Trophoblast cell (in vitro differentiated cells and primary cell): ENCODE measurements at regions not wholly inside any gene's neighbourhood (a gene's known extent, or its start where the extent isn't known, plus 50 kb on each side); places are given as distances from the start of the nearest gene placed in this dataset.
"Not testable (repeated sequence)": the region's sequence is repeated elsewhere in the genome, so short reads cannot be mapped to it uniquely, and the experiment has no call there.

Source experiments
- DNase-seq, 2 donors: peaks; one replicate each; pipeline ENCODE4 v3.0.0-alpha.2; 2016
- H2AFZ ChIP-seq: 2 replicates; pipeline ENCODE4 v1.6.1; 2013; ENCODE audit warnings: low read length, moderate library complexity, mild to moderate bottlenecking; ENCODE audit not compliant: insufficient read depth, poor library complexity
- H2AK5ac ChIP-seq: 2 replicates; pipeline ENCODE4 v1.6.1; 2013; ENCODE audit warnings: mild to moderate bottlenecking, low read length
- H2BK120ac ChIP-seq: 2 replicates; pipeline ENCODE4 v1.6.1; 2013; ENCODE audit warnings: low read length, mild to moderate bottlenecking, moderate library complexity; ENCODE audit not compliant: insufficient read depth, poor library complexity
- H2BK12ac ChIP-seq: 2 replicates; pipeline ENCODE4 v1.6.1; 2013; ENCODE audit warnings: mild to moderate bottlenecking, low read length, moderate library complexity
- H2BK5ac ChIP-seq: 2 replicates; pipeline ENCODE4 v1.6.1; 2013; ENCODE audit warnings: low read length, low read depth, moderate library complexity, mild to moderate bottlenecking; ENCODE audit not compliant: poor library complexity
- H3K14ac ChIP-seq: 2 replicates; pipeline ENCODE4 v1.6.1; 2013; ENCODE audit warnings: mild to moderate bottlenecking, low read length
- H3K18ac ChIP-seq: 2 replicates; pipeline ENCODE4 v1.6.1; 2013; ENCODE audit warnings: mild to moderate bottlenecking, low read length
- H3K23ac ChIP-seq: 2 replicates; pipeline ENCODE4 v1.6.1; 2013; ENCODE audit warnings: low read length
- H3K27ac ChIP-seq: 2 replicates; pipeline ENCODE4 v1.5.1; 2013; ENCODE audit warnings: low read depth, mild to moderate bottlenecking, inconsistent platforms, low read length, moderate library complexity
- H3K27me3 ChIP-seq: 2 replicates; pipeline ENCODE4 v1.6.1; 2013; ENCODE audit warnings: inconsistent platforms, mild to moderate bottlenecking, low read length, moderate library complexity; ENCODE audit not compliant: insufficient read depth
- H3K36me3 ChIP-seq, 2 experiments: 1 replicate in 1 of 2; 2 replicates in 1 of 2; pipeline ENCODE4 v1.6.1; 2013; ENCODE audit warnings: low read length in 2 of 2, mild to moderate bottlenecking in 2 of 2, moderate library complexity in 1 of 2; ENCODE audit not compliant: insufficient read depth in 2 of 2, control insufficient read depth in 1 of 2
- H3K4ac ChIP-seq: 2 replicates; pipeline ENCODE4 v1.6.1; 2013; ENCODE audit warnings: low read depth, mild to moderate bottlenecking, low read length, moderate library complexity
- H3K4me1 ChIP-seq, 2 experiments: 1 replicate in 1 of 2; 2 replicates in 1 of 2; pipeline ENCODE4 v1.6.1; 2013; ENCODE audit warnings: low read length in 2 of 2, mild to moderate bottlenecking in 2 of 2, moderate library complexity in 1 of 2; ENCODE audit not compliant: insufficient read depth in 2 of 2, control insufficient read depth in 1 of 2
- H3K4me2 ChIP-seq: 2 replicates; pipeline ENCODE4 v1.6.1; 2013; ENCODE audit warnings: inconsistent platforms, mild to moderate bottlenecking, low read length, moderate library complexity
- H3K4me3 ChIP-seq: 2 replicates; pipeline ENCODE4 v1.5.1; 2013; ENCODE audit warnings: mild to moderate bottlenecking, low read depth, low read length, inconsistent platforms
- H3K79me1 ChIP-seq: one replicate; pipeline ENCODE4 v1.6.1; 2013; ENCODE audit warnings: low read length
- H3K79me2 ChIP-seq: 2 replicates; pipeline ENCODE4 v1.6.1; 2013; ENCODE audit warnings: low read length, mild to moderate bottlenecking; ENCODE audit not compliant: control insufficient read depth, insufficient read depth, poor library complexity
- H3K9ac ChIP-seq: 2 replicates; pipeline ENCODE4 v1.6.1; 2013; ENCODE audit warnings: mild to moderate bottlenecking, low read length
- H3K9me3 ChIP-seq: 2 replicates; pipeline ENCODE4 v1.6.1; 2013; ENCODE audit warnings: low read depth, mild to moderate bottlenecking, control low read depth, inconsistent platforms, low read length; ENCODE audit not compliant: insufficient read depth
- H4K12ac ChIP-seq: 2 replicates; pipeline ENCODE4 v1.6.1; 2013; ENCODE audit warnings: low read depth, mild to moderate bottlenecking, low read length, moderate library complexity
- H4K8ac ChIP-seq: 2 replicates; pipeline ENCODE4 v1.6.1; 2013; ENCODE audit warnings: low read depth, mild to moderate bottlenecking, low read length, moderate library complexity
- H4K91ac ChIP-seq: one replicate; pipeline ENCODE4 v1.6.1; 2013; ENCODE audit warnings: low read depth, mild to moderate bottlenecking, low read length, moderate library complexity
- WGBS: extraction: QIAGEN DNeasy Blood & Tissue Kit; methylation state at CpG from one replicate; pipeline ENCODE4 v1.1.7; 2013; ENCODE audit warnings: missing lambda C conversion rate; ENCODE audit not compliant: insufficient read length, insufficient coverage; ENCODE audit errors: extremely low coverage; 5-methylcytosine and 5-hydroxymethylcytosine counted together

GRCh38 chr16:29108625-29109169 lies 123.8 kb downstream of the LAT start:
- not testable (repeated sequence) for H2AK5ac ChIP-seq, H3K4me1 ChIP-seq, H3K9ac ChIP-seq, H3K4me3 ChIP-seq, H3K4me2 ChIP-seq, H3K79me2 ChIP-seq, H4K12ac ChIP-seq, H3K18ac ChIP-seq, H3K36me3 ChIP-seq, H4K91ac ChIP-seq, H3K79me1 ChIP-seq, H3K14ac ChIP-seq, H2BK120ac ChIP-seq, H2BK5ac ChIP-seq, H3K27ac ChIP-seq, DNase-seq, H4K8ac ChIP-seq, H3K27me3 ChIP-seq, H2BK12ac ChIP-seq, H3K9me3 ChIP-seq, H2AFZ ChIP-seq, H3K23ac ChIP-seq, H3K4ac ChIP-seq
- no CpG with 5 or more reads among the region's 6 CpGs for WGBS

DNA sequence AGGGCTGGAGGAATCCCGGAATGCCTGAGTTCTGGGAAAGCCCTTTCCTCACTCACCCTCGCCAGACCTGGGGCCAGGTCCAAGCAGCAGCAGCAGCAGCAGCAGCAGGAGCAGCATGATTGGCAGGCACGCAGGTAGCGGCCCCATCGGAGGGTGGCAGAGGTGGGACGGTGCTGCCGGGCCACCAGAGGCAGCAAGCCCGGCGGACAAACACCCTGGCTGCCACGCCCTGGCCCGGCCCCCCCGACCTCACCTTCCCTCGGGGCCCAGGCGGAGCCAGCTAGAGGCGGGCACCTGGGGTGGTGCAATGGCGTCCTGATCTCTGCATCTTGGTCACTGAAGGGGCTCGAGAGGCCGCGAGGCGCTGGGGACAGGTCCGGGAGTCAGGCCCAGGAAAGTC lies 122.4 kb downstream of the LAT start:
- no peak for DNase-seq
- no peak overlapping the region for H3K4me2 ChIP-seq
- no CpG with 5 or more reads among the region's 21 CpGs for WGBS

DNA sequence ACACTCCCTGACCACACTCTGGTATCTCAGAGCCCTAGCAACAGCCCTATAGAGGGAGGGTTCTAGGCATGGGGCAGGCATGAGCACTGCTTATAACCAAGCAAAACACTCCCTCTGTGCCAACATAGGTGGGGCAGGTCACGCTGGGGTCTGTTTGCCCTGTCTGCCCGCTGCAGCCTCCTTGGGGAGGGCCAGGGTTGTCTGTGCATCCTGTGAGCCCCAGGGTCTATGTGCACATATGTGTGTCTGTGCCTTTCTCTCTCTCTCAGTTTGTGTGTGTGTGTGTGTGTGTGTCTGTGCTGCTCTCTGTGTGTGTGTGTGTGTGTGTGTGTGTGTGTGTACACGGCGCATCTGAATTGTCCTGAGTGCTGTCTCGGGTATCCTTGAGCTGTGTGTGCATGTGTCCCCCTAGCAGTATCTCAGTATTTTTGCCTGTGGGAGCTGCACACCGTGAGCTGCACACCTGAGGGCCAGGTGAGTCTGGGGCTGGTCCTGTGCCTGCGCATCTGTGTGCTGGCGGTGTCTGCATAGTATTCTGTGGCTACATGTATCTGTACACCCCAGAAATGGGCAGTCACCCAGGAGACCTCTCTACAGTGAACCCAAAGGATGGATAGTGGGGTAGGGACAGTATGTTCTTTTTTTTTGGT lies 121.5 kb downstream of the LAT start:
- not testable (repeated sequence) for DNase-seq, H3K9me3 ChIP-seq, H2BK12ac ChIP-seq, H3K4me1 ChIP-seq, H3K4ac ChIP-seq, H3K36me3 ChIP-seq, H3K4me3 ChIP-seq, H2BK120ac ChIP-seq, H3K18ac ChIP-seq, H3K27ac ChIP-seq, H3K79me1 ChIP-seq, H2BK5ac ChIP-seq, H3K4me2 ChIP-seq, H3K79me2 ChIP-seq, H4K12ac ChIP-seq, H4K8ac ChIP-seq, H3K14ac ChIP-seq, H3K27me3 ChIP-seq, H3K9ac ChIP-seq, H4K91ac ChIP-seq, H2AK5ac ChIP-seq, H3K23ac ChIP-seq, H2AFZ ChIP-seq
- no CpG with 5 or more reads among the region's 8 CpGs for WGBS

More for the DNA sequence above, 122.4 kb downstream of the LAT start:
- no peak overlapping the region for H4K91ac ChIP-seq
- peaks cover 7% of the 10 kb centered on the region for H3K27me3 ChIP-seq
- H3K14ac ChIP-seq, result no peak overlapping the region
- no peaks in the 10 kb centered on the region for H3K9me3 ChIP-seq
- H3K79me2 ChIP-seq, result peaks cover 1% of the 10 kb centered on the region
- no peak overlapping the region for H3K18ac ChIP-seq
- H2BK12ac ChIP-seq, result no peak overlapping the region
- no peak overlapping the region for H3K4me3 ChIP-seq
- H2BK120ac ChIP-seq, result no peak overlapping the region
- no peak overlapping the region for H3K4ac ChIP-seq
- H4K8ac ChIP-seq, result no peak overlapping the region
- H4K12ac ChIP-seq, result no peak overlapping the region
- no peak overlapping the region for H3K27ac ChIP-seq
- no peaks in the 10 kb centered on the region for H3K79me1 ChIP-seq
- H3K4me1 ChIP-seq, result peaks cover 3 to 4% of the 10 kb centered on the region in 2 experiments
- no peak overlapping the region for H3K23ac ChIP-seq
- no peak overlapping the region for H2AK5ac ChIP-seq
- H2AFZ ChIP-seq, result no peak overlapping the region
- H3K36me3 ChIP-seq, result no peaks in the 10 kb centered on the region
- no peak overlapping the region for H2BK5ac ChIP-seq
- H3K9ac ChIP-seq, result no peak overlapping the region

DNA sequence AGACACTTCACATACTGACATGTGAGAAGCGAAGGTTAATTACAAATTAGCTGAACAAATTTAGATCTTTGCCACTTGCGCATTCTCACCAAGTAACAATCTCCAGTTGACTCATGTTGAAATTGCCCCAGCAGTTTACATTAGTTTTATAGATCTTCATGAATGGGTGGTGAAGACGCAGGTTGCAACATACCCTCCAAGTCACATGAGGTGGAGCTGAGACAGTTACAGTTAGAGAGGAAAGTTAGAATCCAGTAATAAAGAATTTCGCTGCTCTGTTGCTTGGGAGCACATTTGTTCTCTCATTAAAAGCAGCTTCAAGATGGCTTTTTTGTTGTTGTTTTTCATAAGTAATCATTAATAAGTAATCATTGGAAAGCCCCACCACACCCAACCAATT lies 119.7 kb downstream of the LAT start:
- not testable (repeated sequence) for H2BK120ac ChIP-seq, H3K14ac ChIP-seq

More for the DNA sequence above, 119.7 kb downstream of the LAT start:
- not testable (repeated sequence) for H4K8ac ChIP-seq, H4K12ac ChIP-seq, H2BK12ac ChIP-seq, H2AK5ac ChIP-seq, H3K4me1 ChIP-seq, H3K4me3 ChIP-seq, H3K4me2 ChIP-seq, H4K91ac ChIP-seq, H3K9ac ChIP-seq, H3K27me3 ChIP-seq, H3K23ac ChIP-seq, H3K9me3 ChIP-seq, H2BK5ac ChIP-seq, H2AFZ ChIP-seq, H3K27ac ChIP-seq, H3K79me2 ChIP-seq, H3K18ac ChIP-seq, H3K36me3 ChIP-seq, DNase-seq, H3K4ac ChIP-seq, H3K79me1 ChIP-seq
- WGBS, result no CpG with 5 or more reads among the region's 4 CpGs
